H1 (cell line): ENCODE measurements at regions not wholly inside any gene's neighbourhood (a gene's known extent, or its start where the extent isn't known, plus 50 kb on each side); places are given as distances from the start of the nearest gene placed in this dataset.

Experiments
- SIRT6 ChIP-seq: IDR thresholded peaks from one replicate; pipeline ENCODE4 v1.7.1; 2012; ENCODE audit warnings: low read length, inconsistent platforms
- SRF ChIP-seq: IDR thresholded peaks from 2 replicates; pipeline ENCODE4 v1.6.1; 2011; ENCODE audit warnings: mild to moderate bottlenecking, low read depth, low read length, moderate library complexity
- ZNF274 ChIP-seq: IDR thresholded peaks from 2 replicates; pipeline ENCODE4 v1.7.0; 2012; ENCODE audit warnings: low read length, borderline replicate concordance; ENCODE audit errors: extremely low read depth

GRCh38 chr7:15929411-15929810 is 242.9 kb upstream of the MEOX2 start (continued):
- no peak for TF ChIP-seq SRF
- no peak for TF ChIP-seq SIRT6
- no peak for TF ChIP-seq ZNF274
